Middle frontal gyrus (tissue), 1 donor: ENCODE measurements at regions not wholly inside any gene's neighbourhood (a gene's known extent, or its start where the extent isn't known, plus 50 kb on each side); places are given as distances from the start of the nearest gene placed in this dataset.
"Not testable (repeated sequence)": the region's sequence is repeated elsewhere in the genome, so short reads cannot be mapped to it uniquely, and the experiment has no call there.

Source experiments
- DNase-seq: peaks from one replicate; pipeline ENCODE4 v3.0.0-alpha.2; 2015; ENCODE audit warnings: low spot score; ENCODE audit errors: extremely low spot score

GRCh38 chr15:24835301-24835700 lies 119.5 kb upstream of the SNRPN start:
- no peak for DNase-seq

- no peak for DNase-seq
Observed at GRCh38 chr15:24848050-24848449, 106.7 kb upstream of the SNRPN start.

GRCh38 chr15:24856397-24857390 lies 98.1 kb upstream of the SNRPN start:
- DNase-seq: no peak

- no peak for DNase-seq
Observed at GRCh38 chr15:24857763-24858162, 97.0 kb upstream of the SNRPN start.

GRCh38 chr15:24858183-24858582 lies 96.6 kb upstream of the SNRPN start:
- DNase-seq: not testable (repeated sequence)

GRCh38 chr15:24858737-24859601 lies 95.8 kb upstream of the SNRPN start:
- DNase-seq: no peak

GRCh38 chr15:24861014-24861690 lies 93.6 kb upstream of the SNRPN start:
- no peak for DNase-seq

GRCh38 chr15:24862726-24863521 lies 91.9 kb upstream of the SNRPN start:
- DNase-seq: no peak

GRCh38 chr15:24865303-24865702 lies 89.5 kb upstream of the SNRPN start:
- no peak for DNase-seq

GRCh38 chr15:24877174-24877573 lies 77.6 kb upstream of the SNRPN start:
- DNase-seq: no peak

GRCh38 chr15:24878153-24878552 lies 76.6 kb upstream of the SNRPN start:
- DNase-seq: no peak

GRCh38 chr15:24879492-24879891 lies 75.3 kb upstream of the SNRPN start:
- no peak for DNase-seq

- DNase-seq: no peak
Observed at GRCh38 chr15:24880663-24881062, 74.1 kb upstream of the SNRPN start.

GRCh38 chr15:24886538-24886937 lies 68.2 kb upstream of the SNRPN start:
- DNase-seq: no peak

- DNase-seq: no peak
Observed at GRCh38 chr15:24898715-24899272, 56.0 kb upstream of the SNRPN start.

GRCh38 chr15:24899367-24899766 lies 55.4 kb upstream of the SNRPN start:
- DNase-seq: no peak

- no peak for DNase-seq
Observed at GRCh38 chr15:24899795-24900194, 55.0 kb upstream of the SNRPN start.

- no peak for DNase-seq
Observed at GRCh38 chr15:24901409-24901808, 53.4 kb upstream of the SNRPN start.
